ENCODE measurements at regions not wholly inside any gene's neighbourhood (a gene's known extent, or its start where the extent isn't known, plus 50 kb on each side); places are given as distances from the start of the nearest gene placed in this dataset.

DNA sequence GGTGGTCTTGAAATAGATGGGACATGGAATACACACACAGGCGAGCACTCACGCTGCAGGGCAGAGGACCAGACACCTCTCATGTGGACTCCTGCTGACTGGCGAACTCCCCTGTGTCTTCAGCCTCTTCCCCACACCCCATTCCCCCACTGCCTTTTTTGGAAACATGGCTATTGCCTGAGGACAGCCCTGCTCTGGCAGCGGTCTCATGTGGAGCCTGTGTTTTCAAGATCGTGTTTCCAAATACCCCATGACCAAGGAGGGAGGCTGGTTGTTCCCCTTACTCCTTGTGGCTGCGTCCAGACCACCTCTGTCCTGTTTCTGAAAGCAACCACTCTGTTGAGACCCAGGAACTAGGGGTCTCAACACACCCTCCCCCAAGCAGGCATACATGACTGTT lies 119.4 kb downstream of the C1orf94 start:
- Histone ChIP-seq H3K4me3 (replicated peaks in 1 of 3; ENCODE audit: low read depth in 2 of 3, low read length in 3 of 3) (no peak overlapping the region), H4K20me1 (ENCODE audit: insufficient read depth, low read length) (no peaks in the 10 kb centered on the region), H3K9me3 (replicated peaks in 1 of 2; ENCODE audit: control insufficient read depth in 1 of 2, insufficient read depth in 1 of 2, low read length in 2 of 2) (no peaks in the 10 kb centered on the region), H2AFZ (ENCODE audit: insufficient read depth, low read depth, low read length, poor library complexity, severe bottlenecking) (no peak overlapping the region), H3K27me3 (ENCODE audit: control insufficient read depth in 2 of 2, insufficient read depth in 2 of 2, low read length in 2 of 2) (no peaks in the 10 kb centered on the region), H3K4me2 (replicated peaks; ENCODE audit: extremely low read depth, low read length, poor library complexity, severe bottlenecking) (no peak overlapping the region), H3K36me3 (replicated peaks in 1 of 2; ENCODE audit: control insufficient read depth in 1 of 2, insufficient read depth in 2 of 2, low read length in 2 of 2) (no peaks in the 10 kb centered on the region), H3K4me1 (ENCODE audit: control insufficient read depth in 1 of 2, insufficient read depth in 2 of 2, low read length in 2 of 2) (no peaks in the 10 kb centered on the region), H3K79me2 (ENCODE audit: insufficient read depth, low read length) (no peaks in the 10 kb centered on the region), H3K9ac (ENCODE audit: insufficient read depth, low read length, poor library complexity, severe bottlenecking) (no peak overlapping the region), H3K27ac (ENCODE audit: low read depth in 1 of 2, low read length in 2 of 2) (no peak overlapping the region)
- Mint-ChIP-seq H3K27ac (no peak overlapping the region), H3K4me1 (no peaks in the 10 kb centered on the region), H3K36me3 (no peaks in the 10 kb centered on the region), H3K4me3 (no peak overlapping the region), H3K9me3 (peaks cover 0 to 2% (median 0%) of the 10 kb centered on the region in 7 donors), H3K27me3 (ENCODE audit: low read depth in 3 of 3) (peaks cover 0 to 4% (median 0%) of the 10 kb centered on the region in 3 donors)
- DNase-seq = no peak
- WGBS (ENCODE audit: insufficient coverage) = 74% methylated on average over 3 of the region's 6 CpGs
- intact Hi-C loops (cut with micrococcal nuclease) = no loop called here
- TF ChIP-seq, protein P1, sequence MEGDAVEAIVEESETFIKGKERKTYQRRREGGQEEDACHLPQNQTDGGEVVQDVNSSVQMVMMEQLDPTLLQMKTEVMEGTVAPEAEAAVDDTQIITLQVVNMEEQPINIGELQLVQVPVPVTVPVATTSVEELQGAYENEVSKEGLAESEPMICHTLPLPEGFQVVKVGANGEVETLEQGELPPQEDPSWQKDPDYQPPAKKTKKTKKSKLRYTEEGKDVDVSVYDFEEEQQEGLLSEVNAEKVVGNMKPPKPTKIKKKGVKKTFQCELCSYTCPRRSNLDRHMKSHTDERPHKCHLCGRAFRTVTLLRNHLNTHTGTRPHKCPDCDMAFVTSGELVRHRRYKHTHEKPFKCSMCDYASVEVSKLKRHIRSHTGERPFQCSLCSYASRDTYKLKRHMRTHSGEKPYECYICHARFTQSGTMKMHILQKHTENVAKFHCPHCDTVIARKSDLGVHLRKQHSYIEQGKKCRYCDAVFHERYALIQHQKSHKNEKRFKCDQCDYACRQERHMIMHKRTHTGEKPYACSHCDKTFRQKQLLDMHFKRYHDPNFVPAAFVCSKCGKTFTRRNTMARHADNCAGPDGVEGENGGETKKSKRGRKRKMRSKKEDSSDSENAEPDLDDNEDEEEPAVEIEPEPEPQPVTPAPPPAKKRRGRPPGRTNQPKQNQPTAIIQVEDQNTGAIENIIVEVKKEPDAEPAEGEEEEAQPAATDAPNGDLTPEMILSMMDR (IDR thresholded peaks at IDR 0.05) = no peak

DNA sequence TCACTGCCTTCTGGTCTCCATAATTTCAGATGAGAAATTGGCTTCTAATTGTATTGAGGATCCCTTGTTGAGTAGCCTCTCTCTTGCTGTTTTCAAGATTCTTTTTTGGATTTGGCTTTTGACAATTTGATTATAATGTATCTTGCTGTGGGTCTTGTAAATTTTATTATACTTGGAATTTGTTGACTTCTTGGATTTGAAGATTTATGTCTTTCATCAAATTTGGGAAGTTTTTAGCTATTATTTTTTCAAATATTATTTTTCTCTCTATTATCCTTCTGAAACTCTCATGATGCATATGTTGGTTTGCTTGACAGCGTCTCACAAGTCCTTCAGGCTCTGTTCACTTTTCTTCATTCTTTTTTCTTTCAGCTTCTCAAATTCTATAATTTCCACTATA lies 126.1 kb downstream of the C1orf94 start:
- no peaks in the 10 kb centered on the region for H3K4me1 Mint-ChIP-seq
- H3K36me3 Mint-ChIP-seq = no peaks in the 10 kb centered on the region
- Histone ChIP-seq H3K9ac (ENCODE audit: insufficient read depth, low read length, poor library complexity, severe bottlenecking) (no peak overlapping the region), H3K4me2 (replicated peaks; ENCODE audit: extremely low read depth, low read length, poor library complexity, severe bottlenecking) (no peak overlapping the region), H3K4me3 (replicated peaks in 1 of 3; ENCODE audit: low read depth in 2 of 3, low read length in 3 of 3) (no peak overlapping the region), H3K27ac (ENCODE audit: low read depth in 1 of 2, low read length in 2 of 2) (no peak overlapping the region), H3K79me2 (ENCODE audit: insufficient read depth, low read length) (no peaks in the 10 kb centered on the region), H3K4me1 (ENCODE audit: control insufficient read depth in 1 of 2, insufficient read depth in 2 of 2, low read length in 2 of 2) (no peaks in the 10 kb centered on the region), H3K9me3 (replicated peaks in 1 of 2; ENCODE audit: control insufficient read depth in 1 of 2, insufficient read depth in 1 of 2, low read length in 2 of 2) (peaks cover 0 to 13% of the 10 kb centered on the region in 2 donors), H3K36me3 (replicated peaks in 1 of 2; ENCODE audit: control insufficient read depth in 1 of 2, insufficient read depth in 2 of 2, low read length in 2 of 2) (no peaks in the 10 kb centered on the region), H2AFZ (ENCODE audit: insufficient read depth, low read depth, low read length, poor library complexity, severe bottlenecking) (no peak overlapping the region), H4K20me1 (ENCODE audit: insufficient read depth, low read length) (no peaks in the 10 kb centered on the region), H3K27me3 (ENCODE audit: control insufficient read depth in 2 of 2, insufficient read depth in 2 of 2, low read length in 2 of 2) (no peaks in the 10 kb centered on the region)
- H3K27me3 Mint-ChIP-seq (ENCODE audit: low read depth in 3 of 3) = peaks cover 0 to 2% (median 2%) of the 10 kb centered on the region in 3 donors
- H3K9me3 Mint-ChIP-seq = peaks cover 3 to 19% (median 8%) of the 10 kb centered on the region in 7 donors
- WGBS (ENCODE audit: insufficient coverage) = 100% methylated on average over 1 of the region's 1 CpG
- intact Hi-C loops (cut with micrococcal nuclease) = no loop called here
- TF ChIP-seq, protein P1 (IDR thresholded peaks at IDR 0.05) = no peak
- DNase-seq = no peak
- H3K4me3 Mint-ChIP-seq = no peak overlapping the region
- H3K27ac Mint-ChIP-seq = no peak overlapping the region
